Trophoblast cell (in vitro differentiated cells and primary cell): ENCODE measurements at regions not wholly inside any gene's neighbourhood (a gene's known extent, or its start where the extent isn't known, plus 50 kb on each side); places are given as distances from the start of the nearest gene placed in this dataset.
A peak's percentile ranks its signal among the peaks of the same experiment; 100 is the strongest.

Experiments
- DNase-seq, 2 donors: peaks; one replicate each; pipeline ENCODE4 v3.0.0-alpha.2; 2016
- H2AFZ ChIP-seq: 2 replicates; pipeline ENCODE4 v1.6.1; 2013; ENCODE audit warnings: low read length, moderate library complexity, mild to moderate bottlenecking; ENCODE audit not compliant: insufficient read depth, poor library complexity
- H2AK5ac ChIP-seq: 2 replicates; pipeline ENCODE4 v1.6.1; 2013; ENCODE audit warnings: mild to moderate bottlenecking, low read length
- H2BK120ac ChIP-seq: 2 replicates; pipeline ENCODE4 v1.6.1; 2013; ENCODE audit warnings: low read length, mild to moderate bottlenecking, moderate library complexity; ENCODE audit not compliant: insufficient read depth, poor library complexity
- H2BK12ac ChIP-seq: 2 replicates; pipeline ENCODE4 v1.6.1; 2013; ENCODE audit warnings: mild to moderate bottlenecking, low read length, moderate library complexity
- H2BK5ac ChIP-seq: 2 replicates; pipeline ENCODE4 v1.6.1; 2013; ENCODE audit warnings: low read length, low read depth, moderate library complexity, mild to moderate bottlenecking; ENCODE audit not compliant: poor library complexity
- H3K14ac ChIP-seq: 2 replicates; pipeline ENCODE4 v1.6.1; 2013; ENCODE audit warnings: mild to moderate bottlenecking, low read length
- H3K18ac ChIP-seq: 2 replicates; pipeline ENCODE4 v1.6.1; 2013; ENCODE audit warnings: mild to moderate bottlenecking, low read length
- H3K23ac ChIP-seq: 2 replicates; pipeline ENCODE4 v1.6.1; 2013; ENCODE audit warnings: low read length
- H3K27ac ChIP-seq: 2 replicates; pipeline ENCODE4 v1.5.1; 2013; ENCODE audit warnings: low read depth, mild to moderate bottlenecking, inconsistent platforms, low read length, moderate library complexity
- H3K27me3 ChIP-seq: 2 replicates; pipeline ENCODE4 v1.6.1; 2013; ENCODE audit warnings: inconsistent platforms, mild to moderate bottlenecking, low read length, moderate library complexity; ENCODE audit not compliant: insufficient read depth
- H3K36me3 ChIP-seq, 2 experiments: 1 replicate in 1 of 2; 2 replicates in 1 of 2; pipeline ENCODE4 v1.6.1; 2013; ENCODE audit warnings: low read length in 2 of 2, mild to moderate bottlenecking in 2 of 2, moderate library complexity in 1 of 2; ENCODE audit not compliant: insufficient read depth in 2 of 2, control insufficient read depth in 1 of 2
- H3K4ac ChIP-seq: 2 replicates; pipeline ENCODE4 v1.6.1; 2013; ENCODE audit warnings: low read depth, mild to moderate bottlenecking, low read length, moderate library complexity
- H3K4me1 ChIP-seq, 2 experiments: 1 replicate in 1 of 2; 2 replicates in 1 of 2; pipeline ENCODE4 v1.6.1; 2013; ENCODE audit warnings: low read length in 2 of 2, mild to moderate bottlenecking in 2 of 2, moderate library complexity in 1 of 2; ENCODE audit not compliant: insufficient read depth in 2 of 2, control insufficient read depth in 1 of 2
- H3K4me2 ChIP-seq: 2 replicates; pipeline ENCODE4 v1.6.1; 2013; ENCODE audit warnings: inconsistent platforms, mild to moderate bottlenecking, low read length, moderate library complexity
- H3K4me3 ChIP-seq: 2 replicates; pipeline ENCODE4 v1.5.1; 2013; ENCODE audit warnings: mild to moderate bottlenecking, low read depth, low read length, inconsistent platforms
- H3K79me1 ChIP-seq: one replicate; pipeline ENCODE4 v1.6.1; 2013; ENCODE audit warnings: low read length
- H3K79me2 ChIP-seq: 2 replicates; pipeline ENCODE4 v1.6.1; 2013; ENCODE audit warnings: low read length, mild to moderate bottlenecking; ENCODE audit not compliant: control insufficient read depth, insufficient read depth, poor library complexity
- H3K9ac ChIP-seq: 2 replicates; pipeline ENCODE4 v1.6.1; 2013; ENCODE audit warnings: mild to moderate bottlenecking, low read length
- H3K9me3 ChIP-seq: 2 replicates; pipeline ENCODE4 v1.6.1; 2013; ENCODE audit warnings: low read depth, mild to moderate bottlenecking, control low read depth, inconsistent platforms, low read length; ENCODE audit not compliant: insufficient read depth
- H4K12ac ChIP-seq: 2 replicates; pipeline ENCODE4 v1.6.1; 2013; ENCODE audit warnings: low read depth, mild to moderate bottlenecking, low read length, moderate library complexity
- H4K8ac ChIP-seq: 2 replicates; pipeline ENCODE4 v1.6.1; 2013; ENCODE audit warnings: low read depth, mild to moderate bottlenecking, low read length, moderate library complexity
- H4K91ac ChIP-seq: one replicate; pipeline ENCODE4 v1.6.1; 2013; ENCODE audit warnings: low read depth, mild to moderate bottlenecking, low read length, moderate library complexity
- WGBS: extraction: QIAGEN DNeasy Blood & Tissue Kit; methylation state at CpG from one replicate; pipeline ENCODE4 v1.1.7; 2013; ENCODE audit warnings: missing lambda C conversion rate; ENCODE audit not compliant: insufficient read length, insufficient coverage; ENCODE audit errors: extremely low coverage; 5-methylcytosine and 5-hydroxymethylcytosine counted together

GRCh38 chr5:43774881-43775399 lies 172.0 kb downstream of the NNT start:
- H3K79me1 ChIP-seq = peaks cover 6% of the 10 kb centered on the region
- H3K27ac ChIP-seq = no peak overlapping the region
- no peak overlapping the region for H3K14ac ChIP-seq
- H2BK12ac ChIP-seq = no peak overlapping the region
- H4K91ac ChIP-seq = no peak overlapping the region
- peak in 1 of 2 donors; percentile 4 for DNase-seq
- H3K36me3 ChIP-seq = no peaks in the 10 kb centered on the region
- H2BK120ac ChIP-seq = no peak overlapping the region
- H3K18ac ChIP-seq = no peak overlapping the region
- no peaks in the 10 kb centered on the region for H3K27me3 ChIP-seq
- no peak overlapping the region for H2BK5ac ChIP-seq
- WGBS = no CpG with 5 or more reads among the region's 1 CpG
- H2AK5ac ChIP-seq = no peak overlapping the region
- H3K9ac ChIP-seq = no peak overlapping the region
- H2AFZ ChIP-seq = no peak overlapping the region
- no peak overlapping the region for H3K4me2 ChIP-seq
- H4K8ac ChIP-seq = no peak overlapping the region
- H3K23ac ChIP-seq = no peak overlapping the region
- no peak overlapping the region for H4K12ac ChIP-seq
- no peak overlapping the region for H3K4ac ChIP-seq
- H3K9me3 ChIP-seq = no peaks in the 10 kb centered on the region
- H3K79me2 ChIP-seq = no peaks in the 10 kb centered on the region
- peaks cover 0 to 4% of the 10 kb centered on the region in 2 experiments for H3K4me1 ChIP-seq
- H3K4me3 ChIP-seq = no peak overlapping the region

- peak; percentile 25 to 84 for DNase-seq
- Histone ChIP-seq H3K23ac (no peak overlapping the region), H3K79me2 (no peaks in the 10 kb centered on the region), H3K9me3 (no peaks in the 10 kb centered on the region), H2BK5ac (peak overlapping the region; percentile 12), H4K12ac (no peak overlapping the region), H4K8ac (no peak overlapping the region), H2AK5ac (no peak overlapping the region), H3K4me2 (peak overlapping the region; percentile 36), H3K4me1 (peaks cover 0 to 4% of the 10 kb centered on the region in 2 experiments), H3K4me3 (no peak overlapping the region), H3K9ac (no peak overlapping the region), H2AFZ (no peak overlapping the region), H2BK120ac (no peak overlapping the region), H3K4ac (no peak overlapping the region), H3K18ac (no peak overlapping the region), H3K14ac (no peak overlapping the region), H3K36me3 (no peaks in the 10 kb centered on the region), H3K79me1 (peaks cover 6% of the 10 kb centered on the region), H3K27ac (peak overlapping the region; percentile 82), H3K27me3 (no peaks in the 10 kb centered on the region), H2BK12ac (peak overlapping the region; percentile 91), H4K91ac (no peak overlapping the region)
- no CpG with 5 or more reads among the region's 1 CpG for WGBS
Observed at GRCh38 chr5:43773478-43773844, 170.5 kb downstream of the NNT start.

GRCh38 chr5:43772764-43773477 lies 169.9 kb downstream of the NNT start:
- H4K8ac ChIP-seq = no peak overlapping the region
- peak; percentile 2 to 53 for DNase-seq

GRCh38 chr5:43772458-43772763 lies 169.4 kb downstream of the NNT start:
- Histone ChIP-seq H3K27me3 (no peaks in the 10 kb centered on the region), H2BK12ac (no peak overlapping the region), H3K4me3 (no peak overlapping the region), H2AFZ (no peak overlapping the region), H3K23ac (no peak overlapping the region), H3K79me2 (no peaks in the 10 kb centered on the region), H3K4me2 (no peak overlapping the region), H2BK120ac (no peak overlapping the region), H3K9ac (no peak overlapping the region), H3K36me3 (no peaks in the 10 kb centered on the region), H2BK5ac (no peak overlapping the region), H3K4ac (no peak overlapping the region), H2AK5ac (no peak overlapping the region), H3K9me3 (no peaks in the 10 kb centered on the region), H3K14ac (no peak overlapping the region), H3K27ac (peak overlapping the region; percentile 82), H3K4me1 (peaks cover 0 to 4% of the 10 kb centered on the region in 2 experiments), H4K91ac (no peak overlapping the region), H4K8ac (no peak overlapping the region), H3K79me1 (peaks cover 6% of the 10 kb centered on the region), H4K12ac (no peak overlapping the region), H3K18ac (no peak overlapping the region)
- no CpG with 5 or more reads among the region's 1 CpG for WGBS
- no peak for DNase-seq

More at GRCh38 chr5:43772764-43773477, 169.9 kb downstream of the NNT start:
- H3K23ac ChIP-seq = no peak overlapping the region
- H2BK5ac ChIP-seq = peak overlapping the region; percentile 12
- no peak overlapping the region for H4K12ac ChIP-seq
- no peak overlapping the region for H4K91ac ChIP-seq
- peak overlapping the region; percentile 91 for H2BK12ac ChIP-seq
- H3K9me3 ChIP-seq = no peaks in the 10 kb centered on the region
- H3K79me1 ChIP-seq = peaks cover 6% of the 10 kb centered on the region
- no peaks in the 10 kb centered on the region for H3K36me3 ChIP-seq
- no peaks in the 10 kb centered on the region for H3K79me2 ChIP-seq
- H3K9ac ChIP-seq = no peak overlapping the region
- H2AFZ ChIP-seq = no peak overlapping the region
- H3K4me2 ChIP-seq = peak overlapping the region; percentile 36
- H3K27ac ChIP-seq = peak overlapping the region; percentile 82
- H3K4me1 ChIP-seq = peaks cover 0 to 4% of the 10 kb centered on the region in 2 experiments
- no peak overlapping the region for H3K18ac ChIP-seq
- H2BK120ac ChIP-seq = no peak overlapping the region
- no peak overlapping the region for H3K4ac ChIP-seq
- H2AK5ac ChIP-seq = no peak overlapping the region
- no peak overlapping the region for H3K4me3 ChIP-seq
- no CpG with 5 or more reads among the region's 5 CpGs for WGBS
- H3K27me3 ChIP-seq = no peaks in the 10 kb centered on the region
- H3K14ac ChIP-seq = no peak overlapping the region
